Caco-2 (cell line): ENCODE measurements at regions not wholly inside any gene's neighbourhood (a gene's known extent, or its start where the extent isn't known, plus 50 kb on each side); places are given as distances from the start of the nearest gene placed in this dataset.
"Not testable (repeated sequence)": the region's sequence is repeated elsewhere in the genome, so short reads cannot be mapped to it uniquely, and the experiment has no call there.

ENCODE experiments used
- BruUV-seq: library from RNA; stranded (reverse); fragments of 400-500 nt; replicated peaks from 2 replicates; lab custom pipeline; 2021; lab: Mats Ljungman, UMichigan
- CTCF ChIA-PET: fragments of 300-600 bp; sonication (Branson Sonifier 250); formaldehyde crosslinking; loops from one replicate; lab custom pipeline; 2022; ENCODE audit warnings: antibody characterized with exemption; lab: Charles Lee
- POLR2A ChIA-PET: fragments of 300-600 bp; sonication (Branson Sonifier 250); formaldehyde crosslinking; loops from one replicate; lab custom pipeline; 2022; ENCODE audit warnings: antibody characterized with exemption; lab: Charles Lee
- DNase-seq, 2 experiments: peaks; one replicate each; pipeline versions ENCODE4 v3.0.0 to v3.0.0-alpha.2; 2020 to 2022
- H3K27me3 ChIP-seq: replicated peaks from 2 replicates; pipeline ENCODE4 v1.6.0; 2011; ENCODE audit warnings: low read length; ENCODE audit not compliant: control insufficient read depth, insufficient read depth
- H3K36me3 ChIP-seq: 2 replicates; pipeline ENCODE4 v1.5.1; 2011; ENCODE audit warnings: low read length; ENCODE audit not compliant: control insufficient read depth, insufficient read depth
- H3K4me1 ChIP-seq: fragments of 250-450 bp; sonication (Bioruptor Pico); 2 replicates; pipeline ENCODE4 v1.5.1; 2020; ENCODE audit warnings: mild to moderate bottlenecking
- H3K4me3 ChIP-seq: 2 replicates; pipeline ENCODE4 v1.5.1; 2011; ENCODE audit warnings: low read depth, mild to moderate bottlenecking, control low read depth, low read length
- H3K9me3 ChIP-seq: fragments of 250-450 bp; sonication (Bioruptor Pico); 2 replicates; pipeline ENCODE4 v1.5.1; 2020; ENCODE audit warnings: mild to moderate bottlenecking, moderate library complexity
- H3K27ac Mint-ChIP-seq: one replicate; pipeline ENCODE4 v1.8.0; 2022; ENCODE audit warnings: mixed read lengths; ENCODE audit not compliant: unreplicated experiment
- H3K27me3 Mint-ChIP-seq: one replicate; pipeline ENCODE4 v1.8.0; 2022; ENCODE audit warnings: mixed read lengths; ENCODE audit not compliant: insufficient read depth, unreplicated experiment
- H3K36me3 Mint-ChIP-seq: one replicate; pipeline ENCODE4 v1.8.0; 2022; ENCODE audit warnings: mild to moderate bottlenecking, mixed read lengths; ENCODE audit not compliant: insufficient read depth, unreplicated experiment
- H3K4me1 Mint-ChIP-seq: one replicate; pipeline ENCODE4 v1.8.0; 2022; ENCODE audit warnings: low read depth, mixed read lengths; ENCODE audit not compliant: unreplicated experiment
- H3K4me3 Mint-ChIP-seq: one replicate; pipeline ENCODE4 v1.8.0; 2022; ENCODE audit warnings: mild to moderate bottlenecking, moderate library complexity, mixed read lengths; ENCODE audit not compliant: unreplicated experiment
- H3K9me3 Mint-ChIP-seq: one replicate; pipeline ENCODE4 v1.8.0; 2022; ENCODE audit warnings: mixed read lengths; ENCODE audit not compliant: unreplicated experiment
- CTCF ChIP-seq, 2 experiments: fragments of 200-600 bp in 1 of 2; IDR thresholded peaks; 1 replicate in 1 of 2; 2 replicates in 1 of 2; pipeline versions ENCODE4 v1.5.1 to v1.8.0; 2011 to 2022; ENCODE audit warnings: antibody characterized with exemption in 1 of 2, control low read depth in 1 of 2, inconsistent platforms in 1 of 2, low read depth in 1 of 2, low read length in 1 of 2, mild to moderate bottlenecking in 1 of 2, moderate library complexity in 1 of 2; ENCODE audit not compliant: insufficient read depth in 1 of 2, severe bottlenecking in 1 of 2, unreplicated experiment in 1 of 2
- intact Hi-C: fragments of 100-400 bp; cut with micrococcal nuclease; formaldehyde crosslinking; loops from one replicate; pipeline ENCODE4 v1.10.0; 2022; ENCODE audit not compliant: unreplicated experiment

GRCh38 chr17:27958708-27959381 lies 65.7 kb upstream of the LYRM9 start:
- H3K4me3 Mint-ChIP-seq = no peak overlapping the region
- H3K36me3 ChIP-seq = no peaks in the 10 kb centered on the region
- H3K4me1 Mint-ChIP-seq = peaks cover 11% of the 10 kb centered on the region
- intact Hi-C loops = no loop called here
- peaks cover 31% of the 10 kb centered on the region for H3K4me1 ChIP-seq
- H3K27me3 Mint-ChIP-seq = no peaks in the 10 kb centered on the region
- no peak for TF ChIP-seq CTCF (IDR thresholded peaks at IDR 0.05; ENCODE audit: insufficient read depth in 1 of 2, low read depth in 1 of 2, low read length in 1 of 2, severe bottlenecking in 1 of 2, unreplicated experiment in 1 of 2)
- no TSS peak for BruUV-seq
- CTCF ChIA-PET = interaction anchor here (1.5 kb wide), 1 partner anchor 10 kb away, joined by 3 read pairs; no protein-coding TSS in a partner anchor
- no peaks in the 10 kb centered on the region for H3K9me3 ChIP-seq
- H3K4me3 ChIP-seq = no peak overlapping the region
- H3K36me3 Mint-ChIP-seq = no peaks in the 10 kb centered on the region
- POLR2A ChIA-PET = no interaction called here
- H3K9me3 Mint-ChIP-seq = no peaks in the 10 kb centered on the region
- no peak overlapping the region for H3K27ac Mint-ChIP-seq
- H3K27me3 ChIP-seq = no peaks in the 10 kb centered on the region
- no peak for DNase-seq

GRCh38 chr17:27959382-27959709 lies 66.2 kb upstream of the LYRM9 start:
- peaks cover 26% of the 10 kb centered on the region for H3K4me1 ChIP-seq
- intact Hi-C loops = no loop called here
- DNase-seq = no peak
- Mint-ChIP-seq H3K9me3 (no peaks in the 10 kb centered on the region), H3K36me3 (no peaks in the 10 kb centered on the region), H3K4me3 (no peak overlapping the region), H3K27me3 (no peaks in the 10 kb centered on the region), H3K4me1 (peaks cover 10% of the 10 kb centered on the region), H3K27ac (no peak overlapping the region)
- ChIA-PET CTCF (interaction anchor here (0.9 to 1.5 kb wide), 2 partner anchors 9 to 96 kb away, joined by 3 read pairs; no protein-coding TSS in a partner anchor), POLR2A (no interaction called here)
- no TSS peak for BruUV-seq
- H3K9me3 ChIP-seq = no peaks in the 10 kb centered on the region
- no peak overlapping the region for H3K4me3 ChIP-seq
- no peaks in the 10 kb centered on the region for H3K36me3 ChIP-seq
- H3K27me3 ChIP-seq = no peaks in the 10 kb centered on the region
- TF ChIP-seq CTCF (IDR thresholded peaks at IDR 0.05; ENCODE audit: insufficient read depth in 1 of 2, low read depth in 1 of 2, low read length in 1 of 2, severe bottlenecking in 1 of 2, unreplicated experiment in 1 of 2) = no peak

- intact Hi-C loops = no loop called here
- Histone ChIP-seq H3K27me3 (no peaks in the 10 kb centered on the region), H3K9me3 (no peaks in the 10 kb centered on the region), H3K36me3 (no peaks in the 10 kb centered on the region), H3K4me1 (peaks cover 17% of the 10 kb centered on the region), H3K4me3 (no peak overlapping the region)
- BruUV-seq = no TSS peak
- Mint-ChIP-seq H3K4me3 (no peak overlapping the region), H3K4me1 (peaks cover under 1% of the 10 kb centered on the region), H3K27me3 (no peaks in the 10 kb centered on the region), H3K9me3 (no peaks in the 10 kb centered on the region), H3K36me3 (no peaks in the 10 kb centered on the region), H3K27ac (no peak overlapping the region)
- no peak for TF ChIP-seq CTCF (IDR thresholded peaks at IDR 0.05; ENCODE audit: insufficient read depth in 1 of 2, low read depth in 1 of 2, low read length in 1 of 2, severe bottlenecking in 1 of 2, unreplicated experiment in 1 of 2)
- CTCF ChIA-PET = interaction anchor here (0.9 to 1.5 kb wide), 2 partner anchors 67 to 95 kb away, joined by 3 read pairs; partner anchors contain the start of gene LYRM9
- POLR2A ChIA-PET = no interaction called here
- no peak for DNase-seq
These were observed 67.2 kb upstream of the LYRM9 start for GRCh38 chr17:27960183-27960849.

- POLR2A ChIA-PET = not testable (repeated sequence)
- CTCF ChIA-PET = interaction anchor here (0.6 kb wide), 1 partner anchor 205 kb away, joined by 10 read pairs; no protein-coding TSS in a partner anchor
These were observed 69.4 kb upstream of the LYRM9 start for GRCh38 chr17:27962581-27962980.

More at GRCh38 chr17:27962581-27962980, 69.4 kb upstream of the LYRM9 start:
- H3K4me1 Mint-ChIP-seq, H3K27ac Mint-ChIP-seq, intact Hi-C loops, H3K36me3 Mint-ChIP-seq, H3K9me3 ChIP-seq, DNase-seq, H3K27me3 Mint-ChIP-seq, H3K4me3 ChIP-seq, H3K27me3 ChIP-seq, H3K9me3 Mint-ChIP-seq, H3K4me3 Mint-ChIP-seq, H3K36me3 ChIP-seq, BruUV-seq, H3K4me1 ChIP-seq: not testable (repeated sequence)
